HG03558 (cell line): ENCODE measurements at regions not wholly inside any gene's neighbourhood (a gene's known extent, or its start where the extent isn't known, plus 50 kb on each side); places are given as distances from the start of the nearest gene placed in this dataset.
"Not testable (repeated sequence)": the region's sequence is repeated elsewhere in the genome, so short reads cannot be mapped to it uniquely, and the experiment has no call there.

Source experiments
- ATAC-seq: cut with Tn5 transposase; IDR thresholded peaks from one replicate; pipeline ENCODE4 v1.9.1; 2021; ENCODE audit warnings: moderate number of reproducible peaks; ENCODE audit not compliant: unreplicated experiment; ENCODE audit errors: extremely low read depth

- no peak for ATAC-seq
Observed at GRCh38 chr9:27671636-27672035, 98.4 kb upstream of the C9orf72 start.

GRCh38 chr9:27672718-27673117 is 99.4 kb upstream of the C9orf72 start:
- ATAC-seq, result no peak

- no peak for ATAC-seq
Observed at GRCh38 chr9:27673641-27674040, 100.4 kb upstream of the C9orf72 start.

DNA sequence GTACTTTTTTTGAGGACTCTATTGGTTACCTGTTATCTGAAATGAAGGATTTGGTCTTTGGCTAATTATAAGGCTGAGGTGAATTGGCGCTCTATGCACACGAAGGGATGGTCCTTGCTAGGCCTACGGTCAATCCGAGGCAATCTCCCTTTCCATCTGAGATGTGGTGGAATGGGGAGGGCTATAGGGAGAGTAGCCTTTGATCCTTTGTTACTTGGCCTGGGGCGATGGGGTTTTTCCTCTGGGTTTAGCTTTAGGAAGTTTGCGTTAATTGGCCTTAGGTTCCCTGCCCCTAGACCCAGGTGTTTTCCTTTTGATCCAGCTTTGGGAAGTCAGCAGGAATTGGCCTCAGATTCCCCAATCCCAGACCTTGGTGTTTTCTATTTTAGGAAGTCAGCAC is 102.1 kb upstream of the C9orf72 start:
- no peak for ATAC-seq

DNA sequence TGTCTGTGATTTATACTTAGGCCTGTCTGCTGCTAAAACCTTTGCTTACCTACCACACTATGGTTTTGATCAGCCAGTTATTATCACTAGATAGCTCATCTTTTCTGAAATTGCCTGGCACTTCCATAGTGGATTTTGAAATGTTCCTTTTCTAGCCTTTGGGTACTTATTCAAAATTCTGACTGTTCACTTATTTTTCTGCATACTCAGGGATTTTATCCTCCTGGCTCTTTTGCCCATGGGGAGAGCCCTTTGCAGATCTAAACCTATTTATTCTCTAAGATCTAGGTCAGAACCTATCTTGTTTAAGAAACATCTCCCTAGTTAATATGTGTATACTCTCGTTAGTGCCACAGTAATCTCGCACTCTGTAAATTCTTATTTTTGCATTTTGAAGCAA is 103.5 kb upstream of the C9orf72 start:
- ATAC-seq, result no peak

GRCh38 chr9:27679338-27679737 is 106.1 kb upstream of the C9orf72 start:
- no peak for ATAC-seq

GRCh38 chr9:27683181-27683580 is 109.9 kb upstream of the C9orf72 start:
- no peak for ATAC-seq

DNA sequence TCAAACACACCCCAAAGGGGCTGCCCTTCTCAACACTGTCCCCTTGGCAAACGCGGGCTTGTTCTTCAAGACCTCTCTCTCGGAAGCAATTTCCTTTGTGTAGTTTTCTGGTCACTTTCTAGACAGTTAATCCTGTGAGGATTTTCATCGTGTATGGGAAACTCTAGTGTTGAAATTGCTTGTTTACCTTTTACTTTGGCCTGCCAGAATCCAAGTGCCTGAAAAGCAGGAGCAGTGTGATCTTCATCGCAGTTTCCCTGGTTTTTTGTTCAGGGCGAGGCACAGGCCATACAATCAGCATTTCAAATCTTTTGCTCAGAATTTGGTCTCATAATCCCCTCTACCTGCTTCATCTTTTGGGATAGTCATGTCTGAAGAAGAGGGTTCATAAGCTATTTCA is 115.7 kb upstream of the C9orf72 start:
- ATAC-seq, result no peak

GRCh38 chr9:27690816-27691215 is 117.5 kb upstream of the C9orf72 start:
- not testable (repeated sequence) for ATAC-seq

DNA sequence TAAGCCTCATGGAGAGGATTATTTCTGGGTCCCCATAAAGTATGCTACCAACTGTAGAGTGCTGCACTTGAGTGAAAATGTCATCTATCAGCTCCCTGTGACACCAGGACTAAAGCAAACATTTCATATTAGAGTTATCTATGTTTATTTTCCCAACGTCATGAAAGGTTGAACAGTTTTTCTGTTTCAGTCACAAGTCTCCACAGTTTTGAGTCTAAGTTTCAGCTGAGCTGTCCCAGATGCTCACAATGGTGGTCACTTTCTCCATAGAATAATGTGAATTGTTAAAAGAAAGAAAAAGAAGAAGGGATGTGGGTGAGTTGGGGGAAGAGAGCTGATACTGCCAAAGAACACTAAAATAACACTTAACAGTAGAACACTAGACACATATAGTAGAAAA is 126.3 kb upstream of the C9orf72 start:
- no peak for ATAC-seq

GRCh38 chr9:27701016-27701415 is 127.7 kb upstream of the C9orf72 start:
- no peak for ATAC-seq

- ATAC-seq, result no peak
Observed at GRCh38 chr9:27701587-27701986, 128.3 kb upstream of the C9orf72 start.

DNA sequence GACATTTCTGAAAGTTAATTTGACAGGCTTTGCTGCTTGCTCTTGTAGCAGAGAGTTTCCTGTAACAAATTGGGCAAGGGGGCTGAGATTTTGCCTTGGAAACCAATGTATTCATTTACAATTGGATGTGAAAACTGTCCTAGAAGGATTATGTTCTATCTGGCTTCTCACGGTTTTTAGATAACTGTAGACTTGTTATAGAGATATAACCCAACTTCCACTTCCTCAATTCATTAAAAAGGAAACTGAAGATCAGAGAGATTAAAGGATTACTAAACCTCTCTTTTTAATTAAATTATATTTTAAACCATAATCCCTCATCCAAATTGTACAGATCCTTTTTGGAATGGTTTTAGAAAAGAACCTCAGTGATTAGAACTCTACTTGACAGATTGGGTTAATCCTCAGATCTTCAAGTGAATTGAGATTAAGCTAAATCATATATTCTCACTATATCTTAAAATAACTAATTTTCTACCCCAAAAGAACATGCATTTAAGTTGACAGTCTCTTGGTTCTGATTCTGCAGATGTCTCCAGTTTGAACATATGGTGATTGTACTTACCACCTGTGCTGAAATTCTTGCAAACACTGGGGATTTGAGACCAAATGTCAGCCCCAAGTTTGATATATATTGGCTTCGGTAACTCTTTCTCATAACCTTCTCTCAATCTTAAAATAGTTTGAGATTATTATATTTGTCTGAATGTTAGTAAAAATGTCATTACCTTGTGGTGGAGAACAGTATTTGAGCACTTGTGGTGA is 130.1 kb upstream of the C9orf72 start:
- ATAC-seq, result no peak

DNA sequence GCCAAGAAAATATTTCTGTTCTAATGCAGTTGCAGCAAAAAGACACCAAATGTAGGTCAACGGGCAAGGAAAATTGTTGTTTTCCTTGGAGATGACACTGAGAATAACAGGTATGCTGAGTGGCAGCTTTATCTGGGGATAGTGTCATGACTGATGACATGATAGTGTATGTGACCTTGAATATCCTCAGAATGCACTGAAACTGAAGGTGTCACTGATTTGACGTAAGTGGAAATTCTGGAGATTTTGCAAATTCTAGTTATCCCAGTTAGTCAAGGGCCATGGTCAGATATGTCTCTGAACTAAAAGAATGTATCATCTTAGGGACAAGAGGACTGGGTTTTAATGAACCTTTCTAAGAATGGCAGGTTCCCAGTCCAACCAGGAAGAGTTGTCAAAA is 138.0 kb upstream of the C9orf72 start:
- ATAC-seq, result no peak

- no peak for ATAC-seq
Observed at GRCh38 chr9:27712806-27713205, 139.5 kb upstream of the C9orf72 start.

GRCh38 chr9:27714388-27714787 is 141.1 kb upstream of the C9orf72 start:
- no peak for ATAC-seq

- ATAC-seq, result no peak
Observed at GRCh38 chr9:27715651-27716050, 142.4 kb upstream of the C9orf72 start.

GRCh38 chr9:27717991-27718390 is 144.7 kb upstream of the C9orf72 start:
- ATAC-seq, result no peak

DNA sequence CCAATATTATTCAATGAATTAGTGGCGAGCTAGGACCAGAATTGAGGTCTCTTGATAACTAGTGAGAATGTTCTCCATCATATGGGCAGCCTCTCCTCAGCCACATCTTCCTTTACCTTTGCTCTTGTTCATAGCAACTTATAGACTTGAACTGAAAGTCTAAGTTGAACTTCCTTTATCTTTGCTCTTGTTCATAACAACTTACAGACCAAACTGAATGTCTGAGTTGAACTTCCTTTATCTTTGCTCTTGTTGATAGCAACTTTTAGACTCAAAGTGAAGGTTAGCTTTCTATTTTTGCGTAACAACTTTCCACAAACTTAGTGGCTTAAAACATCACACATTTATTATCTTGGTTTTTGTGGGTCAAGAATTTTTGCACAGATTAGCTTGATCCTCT is 146.4 kb upstream of the C9orf72 start:
- ATAC-seq, result no peak

GRCh38 chr9:27722866-27723265 is 149.6 kb upstream of the C9orf72 start:
- no peak for ATAC-seq

- ATAC-seq, result peak; percentile 80
Observed at GRCh38 chr9:27726244-27727081, 153.2 kb upstream of the C9orf72 start.

DNA sequence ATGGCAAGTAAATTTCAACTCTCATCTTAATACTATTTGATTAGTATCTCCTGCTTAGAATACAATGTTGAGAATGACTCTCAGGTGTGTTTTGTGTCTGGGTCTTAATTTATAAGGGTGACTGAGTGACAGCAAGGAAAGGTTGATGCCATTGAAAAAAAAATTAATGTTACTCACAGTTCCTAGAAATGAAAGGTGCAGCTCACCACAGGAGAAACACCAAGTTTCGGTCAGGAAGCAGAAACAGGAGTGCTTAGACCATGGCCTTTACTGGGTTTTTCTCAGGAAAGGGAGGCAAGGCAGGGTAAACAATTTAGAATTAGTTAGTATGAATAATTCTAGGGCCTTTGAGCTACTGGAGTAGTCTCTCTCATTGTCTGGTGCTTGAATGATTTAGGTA is 159.2 kb upstream of the C9orf72 start:
- no peak for ATAC-seq
